ENCODE measurements at regions not wholly inside any gene's neighbourhood (a gene's known extent, or its start where the extent isn't known, plus 50 kb on each side); places are given as distances from the start of the nearest gene placed in this dataset.

- DNase-seq (ENCODE audit: low read depth) = no peak
- TF ChIP-seq CTCF (IDR thresholded peaks at IDR 0.05; ENCODE audit: insufficient read depth, low read depth, low read length, missing control alignments) = no peak
These were observed 71.9 kb upstream of the RANBP3L start for GRCh38 chr5:36373527-36374086.

GRCh38 chr5:36374266-36374862 lies 72.7 kb upstream of the RANBP3L start:
- no peak for DNase-seq (ENCODE audit: low read depth)
- TF ChIP-seq CTCF (IDR thresholded peaks at IDR 0.05; ENCODE audit: insufficient read depth, low read depth, low read length, missing control alignments) = no peak
- no peak overlapping the region for H3K4me3 ChIP-seq (ENCODE audit: low read depth, low read length)

More at GRCh38 chr5:36373527-36374086, 71.9 kb upstream of the RANBP3L start:
- H3K4me3 ChIP-seq (ENCODE audit: low read depth, low read length) = no peak overlapping the region

- no peak overlapping the region for H3K4me3 ChIP-seq (ENCODE audit: low read depth, low read length)
- DNase-seq (ENCODE audit: low read depth) = no peak
- TF ChIP-seq CTCF (IDR thresholded peaks at IDR 0.05; ENCODE audit: insufficient read depth, low read depth, low read length, missing control alignments) = no peak
These were observed 75.5 kb upstream of the RANBP3L start for GRCh38 chr5:36377192-36377591.

GRCh38 chr5:36378551-36378950 lies 76.8 kb upstream of the RANBP3L start:
- H3K4me3 ChIP-seq (ENCODE audit: low read depth, low read length) = no peak overlapping the region
- no peak for DNase-seq (ENCODE audit: low read depth)
- no peak for TF ChIP-seq CTCF (IDR thresholded peaks at IDR 0.05; ENCODE audit: insufficient read depth, low read depth, low read length, missing control alignments)

GRCh38 chr5:36382890-36383289 lies 81.2 kb upstream of the RANBP3L start:
- DNase-seq (ENCODE audit: low read depth) = no peak
- TF ChIP-seq CTCF (IDR thresholded peaks at IDR 0.05; ENCODE audit: insufficient read depth, low read depth, low read length, missing control alignments) = no peak

GRCh38 chr5:36383942-36384341 lies 82.2 kb upstream of the RANBP3L start:
- DNase-seq (ENCODE audit: low read depth) = no peak
- no peak for TF ChIP-seq CTCF (IDR thresholded peaks at IDR 0.05; ENCODE audit: insufficient read depth, low read depth, low read length, missing control alignments)
- H3K4me3 ChIP-seq (ENCODE audit: low read depth, low read length) = no peak overlapping the region

More at GRCh38 chr5:36382890-36383289, 81.2 kb upstream of the RANBP3L start:
- H3K4me3 ChIP-seq (ENCODE audit: low read depth, low read length) = no peak overlapping the region

GRCh38 chr5:36384845-36385244 lies 83.1 kb upstream of the RANBP3L start:
- H3K4me3 ChIP-seq (ENCODE audit: low read depth, low read length) = no peak overlapping the region
- DNase-seq (ENCODE audit: low read depth) = no peak
- TF ChIP-seq CTCF (IDR thresholded peaks at IDR 0.05; ENCODE audit: insufficient read depth, low read depth, low read length, missing control alignments) = no peak
